ENCODE measurements at regions not wholly inside any gene's neighbourhood (a gene's known extent, or its start where the extent isn't known, plus 50 kb on each side); places are given as distances from the start of the nearest gene placed in this dataset.
A peak's percentile ranks its signal among the peaks of the same experiment; 100 is the strongest.

- TF ChIP-seq, protein P1, sequence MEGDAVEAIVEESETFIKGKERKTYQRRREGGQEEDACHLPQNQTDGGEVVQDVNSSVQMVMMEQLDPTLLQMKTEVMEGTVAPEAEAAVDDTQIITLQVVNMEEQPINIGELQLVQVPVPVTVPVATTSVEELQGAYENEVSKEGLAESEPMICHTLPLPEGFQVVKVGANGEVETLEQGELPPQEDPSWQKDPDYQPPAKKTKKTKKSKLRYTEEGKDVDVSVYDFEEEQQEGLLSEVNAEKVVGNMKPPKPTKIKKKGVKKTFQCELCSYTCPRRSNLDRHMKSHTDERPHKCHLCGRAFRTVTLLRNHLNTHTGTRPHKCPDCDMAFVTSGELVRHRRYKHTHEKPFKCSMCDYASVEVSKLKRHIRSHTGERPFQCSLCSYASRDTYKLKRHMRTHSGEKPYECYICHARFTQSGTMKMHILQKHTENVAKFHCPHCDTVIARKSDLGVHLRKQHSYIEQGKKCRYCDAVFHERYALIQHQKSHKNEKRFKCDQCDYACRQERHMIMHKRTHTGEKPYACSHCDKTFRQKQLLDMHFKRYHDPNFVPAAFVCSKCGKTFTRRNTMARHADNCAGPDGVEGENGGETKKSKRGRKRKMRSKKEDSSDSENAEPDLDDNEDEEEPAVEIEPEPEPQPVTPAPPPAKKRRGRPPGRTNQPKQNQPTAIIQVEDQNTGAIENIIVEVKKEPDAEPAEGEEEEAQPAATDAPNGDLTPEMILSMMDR (IDR thresholded peaks at IDR 0.05; ENCODE audit: insufficient read depth, low read length, missing control alignments) = no peak
- ChIA-PET POLR2A (no interaction called here), CTCF (interaction anchor here (1.1 to 1.8 kb wide), 3 partner anchors 11 to 362 kb away, joined by 3 to 5 read pairs (median 3); no protein-coding TSS in a partner anchor)
- DNase-seq (ENCODE audit: low read depth, low spot score) = peak; percentile 33
- no peak overlapping the region for H3K4me3 ChIP-seq (ENCODE audit: low read depth, low read length)
Observed at GRCh38 chr13:39253774-39254173, 215.5 kb downstream of the NHLRC3 start.

- ChIA-PET CTCF (no interaction called here), POLR2A (no interaction called here)
- H3K4me3 ChIP-seq (ENCODE audit: low read depth, low read length) = no peak overlapping the region
- TF ChIP-seq, protein P1 (IDR thresholded peaks at IDR 0.05; ENCODE audit: insufficient read depth, low read length, missing control alignments) = no peak
- DNase-seq (ENCODE audit: low read depth, low spot score) = no peak
Observed at GRCh38 chr13:39254601-39255000, 216.3 kb downstream of the NHLRC3 start.

- TF ChIP-seq, protein P1 (IDR thresholded peaks at IDR 0.05; ENCODE audit: insufficient read depth, low read length, missing control alignments) = no peak
- ChIA-PET CTCF (interaction anchor here (1.5 to 2.0 kb wide), 3 partner anchors 113 to 359 kb away, joined by 4 to 10 read pairs (median 4); no protein-coding TSS in a partner anchor), POLR2A (no interaction called here)
- no peak for DNase-seq (ENCODE audit: low read depth, low spot score)
- no peak overlapping the region for H3K4me3 ChIP-seq (ENCODE audit: low read depth, low read length)
Observed at GRCh38 chr13:39257642-39258041, 219.4 kb downstream of the NHLRC3 start.

GRCh38 chr13:39259371-39260140 is 221.3 kb downstream of the NHLRC3 start:
- TF ChIP-seq, protein P1 (IDR thresholded peaks at IDR 0.05; ENCODE audit: insufficient read depth, low read length, missing control alignments) = no peak
- H3K4me3 ChIP-seq (ENCODE audit: low read depth, low read length) = no peak overlapping the region
- POLR2A ChIA-PET = no interaction called here
- CTCF ChIA-PET = interaction anchor here (2.0 to 3.4 kb wide), 4 partner anchors 9 to 357 kb away, joined by 9 to 12 read pairs (median 10); no protein-coding TSS in a partner anchor
- no peak for DNase-seq (ENCODE audit: low read depth, low spot score)

DNA sequence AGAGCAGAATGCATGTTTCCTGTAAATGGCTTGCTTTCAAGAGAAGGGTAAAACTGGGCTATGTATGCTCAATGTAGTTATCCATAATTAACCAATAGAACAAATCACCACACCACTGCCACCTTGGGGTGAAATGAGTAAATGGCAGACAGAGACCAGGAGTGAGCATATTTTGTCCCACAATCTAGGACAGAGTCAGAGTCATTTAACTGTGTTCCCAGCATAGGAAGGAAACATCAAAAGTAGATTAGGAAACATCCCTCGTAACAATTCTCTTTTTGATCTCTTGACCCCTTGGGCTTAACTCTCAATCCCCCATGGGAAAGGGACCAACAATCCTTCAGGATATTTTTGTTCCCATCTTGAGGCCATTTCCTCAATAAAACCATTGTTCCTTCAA is 224.8 kb downstream of the NHLRC3 start:
- ChIA-PET CTCF (interaction anchor here (1.2 to 3.4 kb wide), 4 partner anchors 115 to 353 kb away, joined by 3 to 12 read pairs (median 6); no protein-coding TSS in a partner anchor), POLR2A (no interaction called here)
- no peak overlapping the region for H3K4me3 ChIP-seq (ENCODE audit: low read depth, low read length)
- no peak for DNase-seq (ENCODE audit: low read depth, low spot score)
- TF ChIP-seq, protein P1 (IDR thresholded peaks at IDR 0.05; ENCODE audit: insufficient read depth, low read length, missing control alignments) = peak; percentile 60

DNA sequence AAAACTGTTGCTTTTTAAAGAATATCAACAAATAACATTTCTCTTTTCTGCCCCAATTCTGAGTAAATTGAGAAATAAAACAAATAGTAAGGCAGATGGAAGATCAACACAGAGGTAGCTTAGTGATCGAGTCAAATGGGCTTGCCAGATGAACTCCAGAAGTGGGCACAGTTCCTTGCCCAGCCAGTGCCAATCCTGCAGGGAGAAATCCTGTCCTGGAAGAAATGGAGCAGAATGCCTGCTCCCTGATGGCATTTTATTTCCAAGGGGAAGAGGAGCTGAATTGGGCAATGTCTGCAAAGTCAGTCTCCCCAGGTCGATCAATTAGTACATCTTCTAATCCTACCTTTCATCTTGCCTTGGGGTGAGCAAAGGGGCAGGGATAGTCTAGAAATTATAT is 225.3 kb downstream of the NHLRC3 start:
- CTCF ChIA-PET = interaction anchor here (0.7 to 2.0 kb wide), 6 partner anchors 10 to 353 kb away, joined by 3 to 10 read pairs (median 3); no protein-coding TSS in a partner anchor
- no peak overlapping the region for H3K4me3 ChIP-seq (ENCODE audit: low read depth, low read length)
- POLR2A ChIA-PET = no interaction called here
- TF ChIP-seq, protein P1 (IDR thresholded peaks at IDR 0.05; ENCODE audit: insufficient read depth, low read length, missing control alignments) = no peak
- DNase-seq (ENCODE audit: low read depth, low spot score) = no peak
